ENCODE measurements at regions not wholly inside any gene's neighbourhood (a gene's known extent, or its start where the extent isn't known, plus 50 kb on each side); places are given as distances from the start of the nearest gene placed in this dataset.
"Not testable (repeated sequence)": the region's sequence is repeated elsewhere in the genome, so short reads cannot be mapped to it uniquely, and the experiment has no call there.

- no peak for DNase-seq
Measured at GRCh38 chr4:20122198-20122988, 129.3 kb upstream of the SLIT2 start.

GRCh38 chr4:20119141-20119540 is 132.6 kb upstream of the SLIT2 start:
- peak; percentile 35 for DNase-seq

DNA sequence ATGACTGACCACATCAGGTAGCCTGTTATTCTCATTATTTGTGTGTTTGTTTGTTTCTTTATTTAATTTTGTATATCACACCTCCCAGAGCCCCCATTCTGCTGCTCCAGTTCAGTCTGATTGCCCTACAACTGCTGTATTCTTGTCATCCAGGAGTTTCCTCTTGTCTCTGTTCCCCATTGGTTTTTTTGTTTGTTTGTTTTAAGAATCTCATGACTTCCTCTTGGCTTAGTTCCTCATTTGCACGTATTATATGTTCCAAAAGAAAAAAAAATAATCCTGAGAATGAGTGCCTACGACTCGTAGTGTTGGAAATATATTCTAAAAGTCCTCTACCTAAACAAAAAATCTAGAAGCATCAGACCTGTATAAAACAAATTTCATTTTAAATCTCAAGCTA is 142.3 kb upstream of the SLIT2 start:
- no peak for DNase-seq

DNA sequence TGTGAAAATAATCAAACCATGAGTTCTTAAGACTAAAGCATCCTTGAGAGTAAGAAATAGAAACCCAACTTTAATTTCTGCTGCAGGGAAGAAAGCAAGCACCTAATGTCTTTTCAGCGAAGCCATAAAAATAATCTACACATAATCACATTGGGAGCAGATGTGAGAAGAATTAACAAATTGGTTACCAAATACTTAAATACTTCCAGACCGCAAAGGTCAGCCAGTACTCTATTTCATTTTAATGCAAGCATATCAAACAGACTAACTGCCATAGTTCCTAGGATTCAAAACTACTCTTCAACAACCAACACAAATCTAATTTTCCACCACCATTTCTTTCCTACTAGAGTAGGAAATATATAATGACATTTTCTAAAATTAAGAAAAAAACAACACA is 144.8 kb upstream of the SLIT2 start:
- no peak for DNase-seq

DNA sequence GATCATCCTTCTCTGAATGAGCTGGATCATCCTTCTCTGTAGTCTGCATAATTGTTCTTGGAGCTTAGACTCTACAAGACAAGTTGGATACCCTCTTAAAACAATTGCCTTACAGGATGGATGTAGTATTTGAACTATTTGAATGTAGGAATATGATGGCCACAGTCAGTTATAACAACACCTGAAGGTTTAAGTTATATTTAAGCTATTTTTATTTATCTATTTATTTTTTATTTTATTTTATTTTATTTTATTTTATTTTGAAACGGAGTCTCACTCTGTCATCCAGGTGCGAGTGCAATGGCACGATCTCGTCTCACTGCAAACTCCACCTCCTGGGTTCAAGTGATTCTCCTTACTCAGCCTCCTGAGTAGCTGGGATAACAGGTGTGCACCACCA is 149.9 kb upstream of the SLIT2 start:
- no peak for DNase-seq

DNA sequence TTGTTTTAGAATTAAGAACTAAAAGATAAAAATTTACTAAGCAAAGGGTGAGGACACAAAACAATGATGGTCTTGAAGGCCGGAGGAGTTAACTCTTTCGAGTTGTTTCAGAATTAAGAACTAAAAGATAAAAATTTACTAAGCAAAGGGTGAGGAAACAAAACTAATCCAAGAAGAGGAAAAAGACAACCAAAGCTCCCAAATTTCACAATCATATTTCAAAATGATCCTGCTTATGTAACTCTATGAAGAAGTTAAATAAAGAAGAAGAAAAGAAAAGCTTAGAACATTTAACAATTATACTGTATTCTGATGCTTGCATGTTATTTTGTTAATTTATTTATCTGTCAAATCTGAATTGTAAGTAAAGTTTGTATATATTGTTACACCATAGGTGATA is 154.8 kb upstream of the SLIT2 start:
- no peak for DNase-seq

GRCh38 chr4:20095805-20096541 is 155.7 kb upstream of the SLIT2 start:
- no peak for DNase-seq

- no peak for DNase-seq
Measured at GRCh38 chr4:20091781-20092180, 159.9 kb upstream of the SLIT2 start.

DNA sequence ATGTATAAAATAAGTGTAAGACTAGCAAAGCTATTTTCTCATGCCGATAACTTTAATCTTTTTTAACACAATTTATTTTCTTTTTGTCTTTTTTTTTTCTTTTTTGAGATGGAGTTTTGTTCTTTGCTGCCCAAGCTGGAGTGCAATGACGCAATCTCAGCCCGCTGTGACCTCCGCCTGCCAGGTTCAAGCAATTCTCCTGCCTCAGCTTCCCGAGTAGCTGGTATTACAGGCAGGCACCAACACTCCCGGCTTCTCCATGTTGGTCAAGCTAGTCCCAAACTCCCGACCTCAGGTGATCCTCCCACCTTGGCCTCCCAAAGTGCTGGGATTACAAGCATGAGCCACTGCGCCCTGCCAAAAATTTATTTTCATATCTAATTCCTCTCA is 164.2 kb upstream of the SLIT2 start:
- no peak for DNase-seq

GRCh38 chr4:20086799-20087521 is 164.7 kb upstream of the SLIT2 start:
- DNase-seq, result no peak

DNA sequence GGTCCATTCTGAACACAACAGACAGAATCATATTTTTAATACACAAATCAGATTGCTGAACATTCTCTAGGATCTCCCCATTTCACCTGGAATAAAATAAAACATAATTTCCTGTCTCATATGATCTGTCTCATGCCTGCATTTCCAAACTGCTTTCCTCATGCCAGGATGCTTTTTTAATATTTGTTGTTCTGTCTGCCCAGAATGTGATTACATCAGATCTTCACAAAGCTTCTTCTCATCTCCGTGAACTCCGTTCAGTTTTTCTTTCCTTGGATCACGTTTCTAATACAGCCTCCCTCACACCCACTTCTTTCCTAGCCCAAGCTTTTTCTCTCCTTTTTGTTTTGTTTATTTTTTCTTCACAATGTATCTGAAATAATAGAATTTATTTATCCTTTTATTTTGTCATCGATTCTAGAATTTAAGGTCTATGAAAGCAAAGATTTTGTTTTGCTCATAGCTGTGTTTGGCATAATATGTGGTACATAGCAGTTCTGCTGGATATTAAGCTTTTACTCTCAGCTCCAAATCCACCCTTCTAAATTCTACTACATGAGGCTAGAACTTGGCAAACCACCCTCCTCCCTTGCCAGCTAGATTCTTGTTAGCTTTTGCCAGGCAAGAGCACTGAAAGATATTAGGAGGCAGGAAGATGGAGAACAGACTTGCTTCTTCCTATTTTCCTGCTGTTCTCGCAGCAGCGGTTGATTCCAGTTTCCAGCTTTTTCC is 165.5 kb upstream of the SLIT2 start:
- DNase-seq, result no peak

DNA sequence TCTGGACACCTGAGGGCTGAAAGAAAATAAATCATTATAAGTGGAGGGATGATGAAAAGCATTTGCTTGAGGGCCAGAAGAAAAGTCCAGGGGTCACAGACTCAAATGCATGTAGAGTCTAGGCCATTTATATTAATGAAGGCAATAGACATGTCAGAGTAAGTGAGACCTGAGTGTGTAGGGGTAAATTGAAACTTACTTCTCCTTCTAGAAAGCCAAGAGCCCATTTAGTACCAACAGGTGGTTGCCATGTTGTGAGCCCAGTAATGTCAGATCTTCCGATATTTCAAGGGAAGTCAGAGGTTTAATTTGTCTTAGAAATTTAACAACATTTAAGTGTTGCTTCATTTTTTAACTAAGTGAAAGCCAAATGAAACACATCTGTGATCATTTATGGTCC is 166.1 kb upstream of the SLIT2 start:
- DNase-seq, result no peak

DNA sequence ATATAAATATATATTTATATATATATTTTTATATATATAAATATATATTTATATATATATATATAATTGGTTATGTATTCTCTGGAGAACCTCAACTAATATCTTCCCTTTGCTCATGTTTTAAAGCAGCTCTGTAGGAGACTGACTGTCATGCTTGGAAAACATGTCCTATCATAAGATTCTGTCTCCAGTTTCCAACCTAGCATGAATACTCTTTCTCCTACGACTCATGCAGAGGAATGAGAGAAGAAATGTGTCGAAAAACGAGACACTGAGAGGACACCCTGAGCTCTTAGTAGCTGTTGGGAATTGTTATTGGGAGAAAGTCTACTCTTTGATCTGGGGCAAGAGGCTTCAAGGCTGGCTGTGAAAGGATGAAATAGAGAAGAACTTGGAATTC is 166.5 kb upstream of the SLIT2 start:
- DNase-seq, result no peak

GRCh38 chr4:20084488-20084887 is 167.2 kb upstream of the SLIT2 start:
- DNase-seq, result no peak

DNA sequence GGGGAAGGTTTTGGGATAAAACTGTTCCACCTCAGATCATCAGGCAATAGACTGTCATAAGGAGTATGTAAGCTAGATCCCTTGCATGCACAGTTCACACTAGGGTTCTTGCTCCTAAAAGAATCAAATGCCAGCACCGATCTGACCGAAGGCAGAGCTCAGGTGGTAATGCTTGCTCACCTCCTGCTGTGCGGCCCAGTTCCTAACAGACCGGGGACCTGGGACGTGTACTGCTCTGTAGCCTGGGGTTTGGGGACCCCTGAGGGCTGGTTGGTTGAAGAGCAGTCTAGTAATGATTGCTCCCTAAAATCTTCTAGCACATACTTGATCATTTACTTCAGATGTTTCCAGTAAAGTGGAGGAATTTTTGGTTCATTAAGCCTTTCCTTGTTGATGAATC is 173.1 kb upstream of the SLIT2 start:
- DNase-seq, result no peak

- no peak for DNase-seq
Measured at GRCh38 chr4:20075248-20075871, 176.3 kb upstream of the SLIT2 start.

DNA sequence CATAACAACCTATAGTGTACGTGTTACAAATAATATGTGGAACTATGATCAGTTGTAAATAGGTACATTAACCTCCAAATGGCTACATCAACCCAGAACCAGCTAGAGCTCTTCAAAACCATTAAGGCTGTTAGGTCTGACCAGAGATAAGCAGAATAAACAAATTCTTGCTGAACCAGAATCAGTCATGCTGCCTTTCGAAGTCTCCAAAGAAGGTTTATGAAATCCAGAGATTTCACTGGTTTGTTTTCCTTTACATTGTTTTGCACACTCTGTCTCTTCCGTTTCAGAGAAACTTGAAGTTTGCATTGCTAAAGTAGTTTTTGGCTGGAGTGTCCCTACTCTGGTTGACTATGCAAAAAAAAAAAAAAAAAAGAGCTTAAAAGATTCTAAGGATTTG is 177.3 kb upstream of the SLIT2 start:
- DNase-seq, result no peak

DNA sequence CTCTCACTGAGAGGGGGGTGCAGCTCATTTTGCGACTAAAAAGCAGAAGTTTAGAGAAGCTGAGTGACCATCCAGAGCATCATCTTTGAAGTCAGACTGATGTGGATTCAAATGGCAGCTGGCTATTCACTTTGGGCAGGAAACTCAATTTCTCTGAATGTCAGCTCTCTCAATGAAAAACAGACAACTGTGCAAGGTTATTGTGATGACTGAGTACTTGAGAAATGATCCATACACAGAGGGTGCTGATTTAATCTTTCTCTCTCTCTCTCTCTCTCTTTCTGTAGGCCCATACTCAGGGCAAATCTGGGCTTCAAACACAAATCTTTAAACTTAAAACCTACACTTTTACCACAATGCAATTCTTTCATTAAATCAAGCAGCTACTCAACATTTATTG is 185.8 kb upstream of the SLIT2 start:
- no peak for DNase-seq

GRCh38 chr4:20062857-20063256 is 188.8 kb upstream of the SLIT2 start:
- not testable (repeated sequence) for DNase-seq

- no peak for DNase-seq
Measured at GRCh38 chr4:20062054-20062453, 189.7 kb upstream of the SLIT2 start.

DNA sequence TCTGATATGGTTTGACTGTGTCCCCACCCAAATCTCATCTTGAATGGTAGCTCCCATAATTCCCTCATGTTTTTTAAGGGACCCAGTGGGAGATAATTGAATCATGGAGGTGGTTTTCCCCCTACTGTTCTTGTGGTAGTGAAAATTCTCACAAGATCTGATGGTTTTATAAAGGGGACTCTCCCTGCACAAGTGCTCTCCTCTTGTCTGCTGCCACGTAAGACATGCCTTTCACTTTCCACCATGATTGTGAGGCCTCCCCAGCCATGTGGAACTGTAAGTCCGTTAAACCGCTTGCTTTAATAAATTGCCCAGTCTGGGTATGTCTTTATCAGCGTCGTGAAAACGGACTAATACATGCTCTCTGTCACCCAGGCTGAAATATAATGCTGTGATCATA is 200.9 kb upstream of the SLIT2 start:
- DNase-seq, result no peak

GRCh38 chr4:20049889-20050288 is 201.8 kb upstream of the SLIT2 start:
- DNase-seq, result no peak

Measured in NCI-H2171 (cell line).